ENCODE measurements at regions not wholly inside any gene's neighbourhood (a gene's known extent, or its start where the extent isn't known, plus 50 kb on each side); places are given as distances from the start of the nearest gene placed in this dataset.

DNA sequence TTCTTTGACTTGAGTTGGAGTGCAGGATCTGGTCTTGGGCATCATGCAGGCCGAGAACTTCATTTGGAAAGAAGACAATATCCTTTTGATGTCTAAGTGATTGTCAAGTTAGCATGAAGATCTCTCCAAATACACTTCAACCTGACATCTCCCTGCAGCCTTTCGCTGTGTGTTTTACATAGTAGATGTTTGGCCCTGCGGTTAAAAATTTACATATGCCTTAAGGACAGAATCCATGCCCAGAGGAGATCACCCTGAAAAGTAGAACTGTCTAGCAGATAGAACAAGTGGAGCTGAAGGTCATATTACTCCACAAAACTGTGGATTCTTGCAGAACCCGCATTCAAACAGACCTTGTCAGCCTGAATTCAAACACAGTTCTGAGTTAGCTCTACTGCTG, 409.9 kb downstream of the LPIN1 start:
- WGBS (ENCODE audit: insufficient coverage): no CpG with 5 or more reads among the region's 4 CpGs

GRCh38 chr2:12161085-12161484, 414.7 kb downstream of the LPIN1 start:
- no peak overlapping the region for H3K27ac ChIP-seq (ENCODE audit: low read depth, low read length)
- peaks cover 7% of the 10 kb centered on the region for H3K4me1 ChIP-seq (ENCODE audit: control insufficient read depth, insufficient read depth, low read length)
- H3K36me3 ChIP-seq (ENCODE audit: control insufficient read depth, insufficient read depth, low read length): no peaks in the 10 kb centered on the region
- DNase-seq (ENCODE audit: low read depth in 4 of 6, low spot score in 6 of 6): peak in 1 of 6 donors; percentile 51
- H3K4me3 ChIP-seq (ENCODE audit: low read depth, low read length): no peak overlapping the region
- H3K27me3 ChIP-seq (ENCODE audit: control insufficient read depth, insufficient read depth, low read length): no peaks in the 10 kb centered on the region
- WGBS (ENCODE audit: insufficient coverage): 33% methylated on average over 1 of the region's 1 CpG
- no peaks in the 10 kb centered on the region for H3K9me3 ChIP-seq (ENCODE audit: control insufficient read depth, insufficient read depth, low read length)

More for the DNA sequence above, 409.9 kb downstream of the LPIN1 start:
- Histone ChIP-seq H3K4me3 (ENCODE audit: low read depth, low read length) (no peak overlapping the region), H3K27ac (ENCODE audit: low read depth, low read length) (no peak overlapping the region), H3K27me3 (ENCODE audit: control insufficient read depth, insufficient read depth, low read length) (no peaks in the 10 kb centered on the region), H3K4me1 (ENCODE audit: control insufficient read depth, insufficient read depth, low read length) (peaks cover 3% of the 10 kb centered on the region), H3K9me3 (ENCODE audit: control insufficient read depth, insufficient read depth, low read length) (no peaks in the 10 kb centered on the region), H3K36me3 (ENCODE audit: control insufficient read depth, insufficient read depth, low read length) (no peaks in the 10 kb centered on the region)
- no peak for DNase-seq (ENCODE audit: low read depth in 4 of 6, low spot score in 6 of 6)

DNA sequence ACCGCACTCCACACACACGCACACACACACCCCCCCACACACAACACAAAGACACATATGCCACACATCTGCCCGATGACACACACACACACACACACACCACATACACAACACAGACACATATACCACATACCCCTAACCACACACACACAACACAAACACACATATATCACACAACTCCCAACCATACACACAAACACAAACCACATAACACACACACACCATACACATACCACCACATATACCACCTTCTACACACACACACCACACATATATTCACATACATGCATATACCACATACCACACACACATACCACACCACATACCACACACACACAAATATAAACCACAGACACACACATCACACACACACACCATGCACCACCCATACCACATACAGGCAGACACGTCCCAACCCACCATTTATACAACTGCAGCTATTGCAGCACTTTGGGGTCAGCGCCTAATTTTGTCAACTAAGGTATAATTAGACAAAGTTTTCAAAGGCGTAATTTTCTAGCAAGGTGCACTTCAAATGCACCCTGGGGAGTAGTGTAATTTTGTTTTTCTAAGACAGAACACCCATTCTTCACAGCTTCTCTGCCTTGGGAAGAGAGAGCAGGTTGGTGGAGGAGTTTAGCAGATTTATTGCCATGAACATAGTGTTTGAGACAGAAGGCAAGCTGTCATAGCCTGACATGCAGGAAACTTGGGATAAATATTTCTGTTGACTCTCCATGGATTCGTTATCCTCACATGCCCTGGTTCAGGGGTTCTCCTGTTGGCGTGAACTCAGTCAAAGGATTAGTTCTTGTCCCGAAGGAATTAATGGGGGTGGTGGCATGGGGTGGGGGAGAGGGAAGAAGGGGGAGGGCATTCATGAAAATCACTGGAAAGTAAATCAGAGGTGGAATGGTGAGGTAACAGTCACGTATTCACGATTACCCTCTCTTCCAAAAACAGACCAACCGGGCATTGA, 416.1 kb downstream of the LPIN1 start:
- no peak overlapping the region for H3K4me3 ChIP-seq (ENCODE audit: low read depth, low read length)
- WGBS (ENCODE audit: insufficient coverage): 84% methylated on average over 6 of the region's 12 CpGs
- no peaks in the 10 kb centered on the region for H3K9me3 ChIP-seq (ENCODE audit: control insufficient read depth, insufficient read depth, low read length)
- H3K4me1 ChIP-seq (ENCODE audit: control insufficient read depth, insufficient read depth, low read length): peaks cover 9% of the 10 kb centered on the region
- no peaks in the 10 kb centered on the region for H3K36me3 ChIP-seq (ENCODE audit: control insufficient read depth, insufficient read depth, low read length)
- DNase-seq (ENCODE audit: low read depth in 4 of 6, low spot score in 6 of 6): peak in 2 of 6 donors; percentile 57 to 85
- no peak overlapping the region for H3K27ac ChIP-seq (ENCODE audit: low read depth, low read length)
- no peaks in the 10 kb centered on the region for H3K27me3 ChIP-seq (ENCODE audit: control insufficient read depth, insufficient read depth, low read length)

DNA sequence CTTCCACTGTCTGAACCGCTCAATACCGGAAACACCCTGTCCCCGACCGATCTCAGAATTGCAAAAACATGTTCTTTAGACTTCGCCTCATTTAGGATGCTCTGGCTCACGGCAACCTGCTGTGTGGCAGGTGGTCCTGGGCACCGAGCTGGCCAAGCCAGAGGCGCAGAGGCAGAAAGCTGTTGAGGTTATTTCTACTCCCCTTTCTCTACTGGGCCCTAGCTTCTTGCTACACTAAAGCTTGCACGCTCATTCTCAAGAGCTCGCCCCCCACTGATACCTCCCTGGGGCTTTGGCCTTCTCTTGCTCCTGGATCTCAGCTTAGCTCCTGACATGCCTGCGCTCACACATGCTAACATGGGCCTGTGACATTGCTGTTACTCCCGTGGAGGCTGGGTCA, 417.4 kb downstream of the LPIN1 start:
- no peak for DNase-seq (ENCODE audit: low read depth in 4 of 6, low spot score in 6 of 6)
- Histone ChIP-seq H3K27me3 (ENCODE audit: control insufficient read depth, insufficient read depth, low read length) (no peaks in the 10 kb centered on the region), H3K27ac (ENCODE audit: low read depth, low read length) (no peak overlapping the region), H3K4me1 (ENCODE audit: control insufficient read depth, insufficient read depth, low read length) (peaks cover 21% of the 10 kb centered on the region), H3K36me3 (ENCODE audit: control insufficient read depth, insufficient read depth, low read length) (no peaks in the 10 kb centered on the region), H3K9me3 (ENCODE audit: control insufficient read depth, insufficient read depth, low read length) (no peaks in the 10 kb centered on the region), H3K4me3 (ENCODE audit: low read depth, low read length) (no peak overlapping the region)
- WGBS (ENCODE audit: insufficient coverage): 79% methylated on average over 12 of the region's 12 CpGs

GRCh38 chr2:12164689-12165088, 418.3 kb downstream of the LPIN1 start:
- WGBS (ENCODE audit: insufficient coverage): 96% methylated on average over 4 of the region's 5 CpGs
- no peaks in the 10 kb centered on the region for H3K36me3 ChIP-seq (ENCODE audit: control insufficient read depth, insufficient read depth, low read length)

DNA sequence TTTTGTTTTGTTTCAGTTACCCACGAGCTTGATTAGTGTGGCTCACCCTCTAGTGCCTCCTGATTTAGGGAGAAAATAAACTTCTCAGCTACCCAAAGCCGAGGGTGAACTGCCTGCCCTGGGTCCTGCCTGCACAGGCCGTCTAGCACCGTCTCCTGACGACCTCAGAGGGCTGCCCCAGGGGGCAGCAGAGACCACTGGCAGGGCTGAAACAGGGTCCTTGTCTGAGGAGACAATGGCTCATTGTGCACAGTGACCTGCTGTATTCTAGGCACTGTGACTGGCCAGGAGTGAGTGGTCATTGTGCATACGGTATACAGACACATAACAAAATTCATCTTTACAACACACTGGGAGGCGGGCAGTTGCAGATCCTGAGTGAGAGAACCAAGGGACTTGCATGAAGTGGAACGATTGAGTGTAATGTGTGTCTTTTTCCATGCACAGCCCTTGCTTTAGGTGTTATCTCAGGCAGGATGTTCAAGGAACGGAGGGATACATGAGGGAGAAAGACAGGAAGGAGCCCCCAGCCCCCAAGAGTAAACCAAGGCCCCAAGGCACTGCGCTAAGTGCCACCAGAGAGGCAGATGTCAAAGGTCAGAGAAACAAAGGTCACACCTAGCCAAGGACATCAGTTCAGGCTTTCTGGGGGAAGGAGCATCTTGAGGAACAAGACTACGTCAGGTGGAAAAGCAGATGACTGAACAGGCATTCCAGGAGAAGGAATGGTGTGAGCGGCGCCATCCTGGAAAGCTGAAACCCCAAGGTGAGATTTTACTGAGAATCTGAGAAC, 421.3 kb downstream of the LPIN1 start:
- Histone ChIP-seq H3K4me1 (ENCODE audit: control insufficient read depth, insufficient read depth, low read length) (peaks cover 30% of the 10 kb centered on the region), H3K27ac (ENCODE audit: low read depth, low read length) (peak overlapping the region; percentile 89), H3K4me3 (ENCODE audit: low read depth, low read length) (no peak overlapping the region), H3K27me3 (ENCODE audit: control insufficient read depth, insufficient read depth, low read length) (no peaks in the 10 kb centered on the region), H3K9me3 (ENCODE audit: control insufficient read depth, insufficient read depth, low read length) (no peaks in the 10 kb centered on the region), H3K36me3 (ENCODE audit: control insufficient read depth, insufficient read depth, low read length) (no peaks in the 10 kb centered on the region)
- WGBS (ENCODE audit: insufficient coverage): 66% methylated on average over 11 of the region's 13 CpGs
- peak in 2 of 6 donors; percentile 45 to 66 for DNase-seq (ENCODE audit: low read depth in 4 of 6, low spot score in 6 of 6)

More at GRCh38 chr2:12164689-12165088, 418.3 kb downstream of the LPIN1 start:
- Histone ChIP-seq H3K27ac (ENCODE audit: low read depth, low read length) (no peak overlapping the region), H3K4me3 (ENCODE audit: low read depth, low read length) (no peak overlapping the region), H3K9me3 (ENCODE audit: control insufficient read depth, insufficient read depth, low read length) (no peaks in the 10 kb centered on the region), H3K27me3 (ENCODE audit: control insufficient read depth, insufficient read depth, low read length) (no peaks in the 10 kb centered on the region), H3K4me1 (ENCODE audit: control insufficient read depth, insufficient read depth, low read length) (peaks cover 28% of the 10 kb centered on the region)
- DNase-seq (ENCODE audit: low read depth in 4 of 6, low spot score in 6 of 6): no peak

DNA sequence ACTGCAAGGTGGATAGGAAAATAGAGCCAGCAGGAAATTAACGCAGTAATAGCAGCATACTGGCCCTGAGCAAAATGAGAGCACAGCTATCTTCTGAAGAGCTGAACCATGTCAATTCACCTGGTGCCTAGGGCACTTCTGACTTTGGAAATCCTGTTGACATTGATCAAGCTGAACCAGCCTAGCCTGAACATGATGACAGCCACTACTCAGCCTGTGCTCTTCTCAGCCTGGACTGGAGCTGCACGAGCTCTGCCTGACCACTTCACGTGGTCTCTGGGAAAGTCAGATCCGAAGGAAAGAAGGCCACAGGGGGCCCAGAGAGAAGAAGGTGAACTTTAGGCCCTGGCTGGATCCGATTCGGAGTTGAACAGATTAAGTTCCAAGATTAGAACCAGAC, 421.9 kb downstream of the LPIN1 start:
- DNase-seq (ENCODE audit: low read depth in 4 of 6, low spot score in 6 of 6): no peak
- H3K9me3 ChIP-seq (ENCODE audit: control insufficient read depth, insufficient read depth, low read length): no peaks in the 10 kb centered on the region
- H3K36me3 ChIP-seq (ENCODE audit: control insufficient read depth, insufficient read depth, low read length): no peaks in the 10 kb centered on the region
- H3K4me1 ChIP-seq (ENCODE audit: control insufficient read depth, insufficient read depth, low read length): peaks cover 30% of the 10 kb centered on the region
- H3K27me3 ChIP-seq (ENCODE audit: control insufficient read depth, insufficient read depth, low read length): no peaks in the 10 kb centered on the region
- peak overlapping the region; percentile 89 for H3K27ac ChIP-seq (ENCODE audit: low read depth, low read length)
- no peak overlapping the region for H3K4me3 ChIP-seq (ENCODE audit: low read depth, low read length)
- 76% methylated on average over 3 of the region's 6 CpGs for WGBS (ENCODE audit: insufficient coverage)

GRCh38 chr2:12168791-12169388, 422.5 kb downstream of the LPIN1 start:
- Histone ChIP-seq H3K36me3 (ENCODE audit: control insufficient read depth, insufficient read depth, low read length) (no peaks in the 10 kb centered on the region), H3K4me1 (ENCODE audit: control insufficient read depth, insufficient read depth, low read length) (peaks cover 30% of the 10 kb centered on the region), H3K27me3 (ENCODE audit: control insufficient read depth, insufficient read depth, low read length) (no peaks in the 10 kb centered on the region), H3K9me3 (ENCODE audit: control insufficient read depth, insufficient read depth, low read length) (no peaks in the 10 kb centered on the region), H3K4me3 (ENCODE audit: low read depth, low read length) (no peak overlapping the region), H3K27ac (ENCODE audit: low read depth, low read length) (peak overlapping the region; percentile 89)
- WGBS (ENCODE audit: insufficient coverage): 49% methylated on average over 4 of the region's 4 CpGs
- peak in 3 of 6 donors; percentile 36 to 76 (median 69) for DNase-seq (ENCODE audit: low read depth in 4 of 6, low spot score in 6 of 6)

GRCh38 chr2:12169721-12170120, 423.3 kb downstream of the LPIN1 start:
- no peaks in the 10 kb centered on the region for H3K27me3 ChIP-seq (ENCODE audit: control insufficient read depth, insufficient read depth, low read length)
- peaks cover 30% of the 10 kb centered on the region for H3K4me1 ChIP-seq (ENCODE audit: control insufficient read depth, insufficient read depth, low read length)
- H3K4me3 ChIP-seq (ENCODE audit: low read depth, low read length): no peak overlapping the region
- peak overlapping the region; percentile 89 for H3K27ac ChIP-seq (ENCODE audit: low read depth, low read length)
- no peaks in the 10 kb centered on the region for H3K9me3 ChIP-seq (ENCODE audit: control insufficient read depth, insufficient read depth, low read length)
- peak; percentile 50 to 84 (median 66) for DNase-seq (ENCODE audit: low read depth in 4 of 6, low spot score in 6 of 6)
- no peaks in the 10 kb centered on the region for H3K36me3 ChIP-seq (ENCODE audit: control insufficient read depth, insufficient read depth, low read length)
- 32% methylated on average over 4 of the region's 6 CpGs for WGBS (ENCODE audit: insufficient coverage)
